ENCODE measurements at regions not wholly inside any gene's neighbourhood (a gene's known extent, or its start where the extent isn't known, plus 50 kb on each side); places are given as distances from the start of the nearest gene placed in this dataset.

- no peak for TF ChIP-seq CTCF (IDR thresholded peaks at IDR 0.05)
- TF ChIP-seq SP1 (CRISPR knock-in tag; conservative IDR thresholded peaks at IDR 0.05): no peak
- no peak for TF ChIP-seq ZNF416 (CRISPR knock-in tag; IDR thresholded peaks at IDR 0.05)
- no peak for TF ChIP-seq CREM (CRISPR knock-in tag; IDR thresholded peaks at IDR 0.05)
- TF ChIP-seq ATF3 (CRISPR knock-in tag; conservative IDR thresholded peaks at IDR 0.05): no peak
- no peak for TF ChIP-seq HMGA2 (CRISPR knock-in tag; IDR thresholded peaks at IDR 0.05)
- TF ChIP-seq MLX (CRISPR knock-in tag; IDR thresholded peaks at IDR 0.05): no peak
- TF ChIP-seq FOXJ3 (CRISPR knock-in tag; IDR thresholded peaks at IDR 0.05; ENCODE audit: borderline replicate concordance): no peak
- TF ChIP-seq CREB1 (CRISPR knock-in tag; IDR thresholded peaks at IDR 0.05): no peak
- no peak for TF ChIP-seq CBFB (CRISPR knock-in tag; IDR thresholded peaks at IDR 0.05; ENCODE audit: low read depth)
- no peak for TF ChIP-seq OVOL2 (CRISPR knock-in tag; IDR thresholded peaks at IDR 0.05; ENCODE audit: borderline replicate concordance)
Measured at GRCh38 chr11:45365961-45366618, 79.9 kb upstream of the SYT13 start.
